ENCODE measurements at regions not wholly inside any gene's neighbourhood (a gene's known extent, or its start where the extent isn't known, plus 50 kb on each side); places are given as distances from the start of the nearest gene placed in this dataset.
"Not testable (repeated sequence)": the region's sequence is repeated elsewhere in the genome, so short reads cannot be mapped to it uniquely, and the experiment has no call there.

DNA sequence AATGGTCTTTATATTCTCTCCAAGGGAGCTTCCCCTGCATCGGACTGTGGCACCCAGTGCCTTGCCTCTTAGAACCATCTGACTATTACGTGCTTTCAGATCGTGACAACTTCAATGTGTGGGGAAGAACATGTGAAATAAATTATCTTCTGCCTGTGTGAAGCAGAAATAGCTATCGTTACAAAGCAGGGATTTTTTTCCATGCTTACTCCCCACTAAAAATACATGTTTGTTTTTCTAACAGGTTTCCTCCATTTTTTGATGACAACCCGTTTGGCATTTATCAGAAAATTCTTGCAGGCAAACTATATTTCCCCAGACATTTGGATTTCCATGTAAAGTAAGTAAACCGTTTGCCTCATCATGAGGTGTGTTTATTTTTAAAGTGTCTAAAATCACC lies 444.3 kb upstream of the AMELY start:
- TF ChIP-seq, protein P1, sequence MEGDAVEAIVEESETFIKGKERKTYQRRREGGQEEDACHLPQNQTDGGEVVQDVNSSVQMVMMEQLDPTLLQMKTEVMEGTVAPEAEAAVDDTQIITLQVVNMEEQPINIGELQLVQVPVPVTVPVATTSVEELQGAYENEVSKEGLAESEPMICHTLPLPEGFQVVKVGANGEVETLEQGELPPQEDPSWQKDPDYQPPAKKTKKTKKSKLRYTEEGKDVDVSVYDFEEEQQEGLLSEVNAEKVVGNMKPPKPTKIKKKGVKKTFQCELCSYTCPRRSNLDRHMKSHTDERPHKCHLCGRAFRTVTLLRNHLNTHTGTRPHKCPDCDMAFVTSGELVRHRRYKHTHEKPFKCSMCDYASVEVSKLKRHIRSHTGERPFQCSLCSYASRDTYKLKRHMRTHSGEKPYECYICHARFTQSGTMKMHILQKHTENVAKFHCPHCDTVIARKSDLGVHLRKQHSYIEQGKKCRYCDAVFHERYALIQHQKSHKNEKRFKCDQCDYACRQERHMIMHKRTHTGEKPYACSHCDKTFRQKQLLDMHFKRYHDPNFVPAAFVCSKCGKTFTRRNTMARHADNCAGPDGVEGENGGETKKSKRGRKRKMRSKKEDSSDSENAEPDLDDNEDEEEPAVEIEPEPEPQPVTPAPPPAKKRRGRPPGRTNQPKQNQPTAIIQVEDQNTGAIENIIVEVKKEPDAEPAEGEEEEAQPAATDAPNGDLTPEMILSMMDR (IDR thresholded peaks at IDR 0.05): not testable (repeated sequence)
- TF ChIP-seq ZFX (IDR thresholded peaks at IDR 0.05; ENCODE audit: borderline replicate concordance): not testable (repeated sequence)
